Natural killer cell treated with Interleukin-12 subunit alpha and Interleukin-12 subunit beta and Interleukin-15 and Interleukin-18, amount 100 ng/mL, for 72 hours (primary cell): ENCODE measurements at regions not wholly inside any gene's neighbourhood (a gene's known extent, or its start where the extent isn't known, plus 50 kb on each side); places are given as distances from the start of the nearest gene placed in this dataset.
"Not testable (repeated sequence)": the region's sequence is repeated elsewhere in the genome, so short reads cannot be mapped to it uniquely, and the experiment has no call there.

Experiments
- ATAC-seq, 2 donors: fragments of 150-1000 bp; cut with Tn5 transposase in 1 of 2; sonication (Bioruptor Pico), chemical (Tn5 transposase) in 1 of 2; 2 replicates each; pipeline ENCODE4 v1.10.0; 2021
- DNase-seq: peaks from one replicate; pipeline ENCODE4 v3.0.0; 2022; ENCODE audit warnings: low spot score
- H3K27ac Mint-ChIP-seq, 2 donors: 1 replicate in 1 of 2; 2 replicates in 1 of 2; pipeline ENCODE4 v1.8.0; 2022; ENCODE audit warnings: mixed read lengths in 2 of 2, mild to moderate bottlenecking in 1 of 2, moderate library complexity in 1 of 2
- H3K27me3 Mint-ChIP-seq, 2 donors: 1 replicate in 1 of 2; 2 replicates in 1 of 2; pipeline ENCODE4 v1.8.0; 2022; ENCODE audit warnings: mixed read lengths in 2 of 2
- H3K36me3 Mint-ChIP-seq: one replicate; pipeline ENCODE4 v1.8.0; 2022; ENCODE audit warnings: mixed read lengths
- H3K4me1 Mint-ChIP-seq, 2 donors: 1 replicate in 1 of 2; 2 replicates in 1 of 2; pipeline ENCODE4 v1.8.0; 2022; ENCODE audit warnings: low read depth in 2 of 2, mixed read lengths in 2 of 2, mild to moderate bottlenecking in 1 of 2
- H3K4me3 Mint-ChIP-seq: one replicate; pipeline ENCODE4 v1.8.0; 2022; ENCODE audit warnings: mixed read lengths
- H3K9me3 Mint-ChIP-seq: 2 replicates; pipeline ENCODE4 v1.8.0; 2022; ENCODE audit warnings: mixed read lengths

- Mint-ChIP-seq H3K27me3 (no peaks in the 10 kb centered on the region), H3K36me3 (peaks cover 61% of the 10 kb centered on the region), H3K9me3 (peaks cover 40% of the 10 kb centered on the region), H3K4me1 (no peaks in the 10 kb centered on the region), H3K4me3 (no peak overlapping the region), H3K27ac (no peak overlapping the region)
- no peak for DNase-seq
- ATAC-seq, result no peak
Observed at GRCh38 chr11:54927704-54928103, 221.1 kb downstream of the OR4A5 start.

DNA sequence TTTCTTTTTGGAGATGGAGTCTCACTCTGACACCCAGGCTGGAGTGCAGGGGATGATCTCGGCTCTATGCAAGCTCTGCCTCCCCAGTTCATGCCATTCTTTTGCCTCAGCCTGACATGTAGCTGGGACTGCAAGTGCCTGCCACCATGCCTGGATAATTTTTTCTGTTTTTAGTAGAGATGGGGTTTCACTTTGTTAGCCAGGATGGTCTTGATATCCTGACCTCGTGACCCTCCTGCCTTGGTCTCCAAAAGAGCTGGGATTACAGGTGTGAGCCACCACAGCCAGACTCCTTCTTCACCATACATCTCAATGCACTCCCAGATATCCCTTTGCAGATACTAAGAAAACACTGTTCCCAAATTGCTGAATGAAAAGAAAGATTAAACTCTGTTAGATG, 224.3 kb downstream of the OR4A5 start:
- Mint-ChIP-seq H3K4me3 (no peak overlapping the region), H3K4me1 (no peaks in the 10 kb centered on the region), H3K9me3 (peaks cover 66% of the 10 kb centered on the region), H3K27ac (no peak overlapping the region), H3K36me3 (peaks cover 66% of the 10 kb centered on the region), H3K27me3 (no peaks in the 10 kb centered on the region)
- ATAC-seq, result no peak
- DNase-seq, result no peak

- H3K27me3 Mint-ChIP-seq, result no peaks in the 10 kb centered on the region
- H3K36me3 Mint-ChIP-seq, result peaks cover 18% of the 10 kb centered on the region
- H3K4me3 Mint-ChIP-seq, result no peak overlapping the region
- H3K9me3 Mint-ChIP-seq, result peaks cover 9% of the 10 kb centered on the region
- H3K4me1 Mint-ChIP-seq, result no peaks in the 10 kb centered on the region
- no peak overlapping the region for H3K27ac Mint-ChIP-seq
- ATAC-seq (no peak), DNase-seq (no peak)
Observed at GRCh38 chr11:54944211-54944610, 237.6 kb downstream of the OR4A5 start.

GRCh38 chr11:54946424-54946823, 239.8 kb downstream of the OR4A5 start:
- no peak for DNase-seq

GRCh38 chr11:54947175-54947574, 240.5 kb downstream of the OR4A5 start:
- peaks cover 21% of the 10 kb centered on the region for H3K36me3 Mint-ChIP-seq

More at GRCh38 chr11:54946424-54946823, 239.8 kb downstream of the OR4A5 start:
- Mint-ChIP-seq H3K9me3 (peaks cover 16% of the 10 kb centered on the region), H3K27ac (no peak overlapping the region), H3K4me3 (no peak overlapping the region), H3K27me3 (no peaks in the 10 kb centered on the region), H3K36me3 (peaks cover 25% of the 10 kb centered on the region), H3K4me1 (no peaks in the 10 kb centered on the region)
- no peak for ATAC-seq

DNA sequence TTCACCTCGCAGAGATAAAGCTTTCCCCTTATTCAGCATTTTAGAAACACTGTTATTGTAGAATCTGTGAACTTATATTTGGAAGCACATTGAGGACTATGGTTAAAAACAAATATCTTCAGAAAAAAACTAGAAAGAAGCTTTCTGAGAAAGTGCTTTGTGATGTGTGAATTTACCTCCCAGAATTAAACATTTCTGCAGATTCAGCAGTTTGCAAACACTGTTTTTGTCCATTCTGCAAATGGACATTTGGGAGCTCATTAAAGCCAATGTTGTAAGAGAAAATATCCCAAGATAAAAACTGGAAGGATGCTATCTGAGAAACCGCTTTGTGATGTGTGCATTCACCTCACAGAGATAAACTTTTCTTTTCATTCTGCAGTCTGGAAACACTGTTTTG, 272.7 kb downstream of the OR4A5 start:
- Mint-ChIP-seq H3K4me1 (no peaks in the 10 kb centered on the region), H3K27me3 (no peaks in the 10 kb centered on the region), H3K27ac (no peak overlapping the region), H3K9me3 (peaks cover 8% of the 10 kb centered on the region), H3K36me3 (peaks cover 32% of the 10 kb centered on the region), H3K4me3 (no peak overlapping the region)
- ATAC-seq (no peak), DNase-seq (no peak)

More at GRCh38 chr11:54947175-54947574, 240.5 kb downstream of the OR4A5 start:
- not testable (repeated sequence) for H3K27me3 Mint-ChIP-seq, H3K27ac Mint-ChIP-seq, DNase-seq, H3K4me3 Mint-ChIP-seq, ATAC-seq, H3K4me1 Mint-ChIP-seq
- H3K9me3 Mint-ChIP-seq, result peaks cover 16% of the 10 kb centered on the region

DNA sequence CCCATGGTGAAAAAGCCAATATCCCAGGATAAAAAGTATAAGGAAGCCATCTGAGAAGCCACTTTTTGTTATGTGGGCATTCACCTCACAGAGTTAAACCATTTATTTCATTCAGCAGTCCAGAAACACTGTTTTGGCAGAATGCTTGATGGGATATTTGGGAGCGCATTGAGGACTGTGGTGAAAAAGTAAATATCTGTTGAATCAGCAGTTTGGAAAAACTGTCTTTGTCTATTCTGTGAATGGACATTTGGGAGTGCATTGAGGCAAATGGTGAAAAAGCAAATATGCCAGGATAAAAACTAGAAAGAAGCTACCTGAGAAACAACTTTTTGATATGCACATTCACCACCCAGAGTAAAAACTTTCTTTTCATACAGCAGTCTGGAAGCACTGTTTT, 276.2 kb upstream of the TRIM48 start:
- H3K4me3 Mint-ChIP-seq, result no peak overlapping the region
- ATAC-seq (no peak), DNase-seq (no peak)
- H3K4me1 Mint-ChIP-seq, result no peaks in the 10 kb centered on the region
- H3K36me3 Mint-ChIP-seq, result peaks cover 50% of the 10 kb centered on the region
- H3K27me3 Mint-ChIP-seq, result no peaks in the 10 kb centered on the region
- H3K9me3 Mint-ChIP-seq, result peaks cover 12% of the 10 kb centered on the region
- no peak overlapping the region for H3K27ac Mint-ChIP-seq

DNA sequence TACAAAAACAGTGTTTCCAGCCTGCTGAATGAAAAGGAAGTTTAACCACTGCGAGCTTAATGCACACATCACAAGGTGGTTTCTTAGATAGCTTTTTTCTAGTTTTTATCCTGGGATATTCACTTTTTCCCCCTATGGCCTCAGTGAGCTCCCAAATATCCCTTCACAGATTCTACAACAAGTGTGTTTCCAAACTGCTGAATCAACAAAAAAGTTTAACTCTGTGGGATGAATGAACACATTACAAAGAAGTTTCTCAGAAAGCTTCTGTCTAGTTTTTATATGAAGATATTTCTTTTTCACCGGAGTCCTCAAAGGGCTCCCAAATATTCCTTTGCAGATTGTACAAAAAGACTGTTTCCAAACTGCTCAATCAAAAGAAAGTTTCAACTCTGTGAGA, 233.1 kb upstream of the TRIM48 start:
- DNase-seq, H3K27me3 Mint-ChIP-seq, ATAC-seq, H3K4me1 Mint-ChIP-seq, H3K4me3 Mint-ChIP-seq, H3K27ac Mint-ChIP-seq, H3K9me3 Mint-ChIP-seq: not testable (repeated sequence)
- H3K36me3 Mint-ChIP-seq, result peaks cover 33% of the 10 kb centered on the region

GRCh38 chr11:55054723-55055122, 207.2 kb upstream of the TRIM48 start:
- peaks cover 16% of the 10 kb centered on the region for H3K36me3 Mint-ChIP-seq

DNA sequence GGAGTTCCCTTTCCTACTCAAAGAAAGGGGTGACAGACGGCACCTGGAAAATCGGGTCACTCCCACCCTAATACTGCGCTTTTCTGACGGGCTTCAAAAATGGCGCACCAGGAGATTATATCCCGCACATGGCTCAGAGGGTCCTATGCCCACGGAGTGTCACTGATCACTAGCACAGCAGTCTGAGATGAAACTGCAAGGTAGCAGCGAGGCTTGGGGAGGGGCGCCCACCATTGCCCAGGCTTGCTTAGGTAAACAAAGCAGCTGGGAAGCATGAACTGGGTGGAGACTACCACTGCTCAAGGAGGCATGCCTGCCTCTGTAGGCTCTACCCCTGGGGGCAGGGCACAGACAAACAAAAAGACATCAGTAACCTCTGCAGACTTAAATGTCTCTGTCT, 177.4 kb upstream of the TRIM48 start:
- H3K4me1 Mint-ChIP-seq, H3K4me3 Mint-ChIP-seq, ATAC-seq, H3K27ac Mint-ChIP-seq, DNase-seq, H3K27me3 Mint-ChIP-seq: not testable (repeated sequence)
- H3K36me3 Mint-ChIP-seq, result peaks cover 52% of the 10 kb centered on the region
- peaks cover 45% of the 10 kb centered on the region for H3K9me3 Mint-ChIP-seq

More at GRCh38 chr11:55054723-55055122, 207.2 kb upstream of the TRIM48 start:
- Mint-ChIP-seq H3K9me3 (no peaks in the 10 kb centered on the region), H3K4me1 (no peaks in the 10 kb centered on the region), H3K27me3 (no peaks in the 10 kb centered on the region), H3K4me3 (no peak overlapping the region), H3K27ac (no peak overlapping the region)
- no peak for ATAC-seq
- DNase-seq, result no peak

GRCh38 chr11:55106391-55106790, 155.6 kb upstream of the TRIM48 start:
- no peaks in the 10 kb centered on the region for H3K27me3 Mint-ChIP-seq
- H3K4me3 Mint-ChIP-seq, result no peak overlapping the region
- H3K27ac Mint-ChIP-seq, result no peak overlapping the region
- DNase-seq (no peak), ATAC-seq (no peak)
- no peaks in the 10 kb centered on the region for H3K4me1 Mint-ChIP-seq
- H3K9me3 Mint-ChIP-seq, result peaks cover 8% of the 10 kb centered on the region
- peaks cover 21% of the 10 kb centered on the region for H3K36me3 Mint-ChIP-seq
